Ovary (tissue), 1 donor: ENCODE measurements at regions not wholly inside any gene's neighbourhood (a gene's known extent, or its start where the extent isn't known, plus 50 kb on each side); places are given as distances from the start of the nearest gene placed in this dataset.

Experiments used
- EP300 ChIP-seq: sonication (generic); formaldehyde crosslinking; IDR thresholded peaks from one replicate; pipeline ENCODE4 v1.6.1; 2017; ENCODE audit warnings: antibody characterized with exemption
- POLR2A ChIP-seq: fragments of 450-650 bp; IDR thresholded peaks from one replicate; pipeline ENCODE4 v1.6.1; 2017; ENCODE audit warnings: antibody characterized with exemption, mild to moderate bottlenecking, moderate library complexity

DNA sequence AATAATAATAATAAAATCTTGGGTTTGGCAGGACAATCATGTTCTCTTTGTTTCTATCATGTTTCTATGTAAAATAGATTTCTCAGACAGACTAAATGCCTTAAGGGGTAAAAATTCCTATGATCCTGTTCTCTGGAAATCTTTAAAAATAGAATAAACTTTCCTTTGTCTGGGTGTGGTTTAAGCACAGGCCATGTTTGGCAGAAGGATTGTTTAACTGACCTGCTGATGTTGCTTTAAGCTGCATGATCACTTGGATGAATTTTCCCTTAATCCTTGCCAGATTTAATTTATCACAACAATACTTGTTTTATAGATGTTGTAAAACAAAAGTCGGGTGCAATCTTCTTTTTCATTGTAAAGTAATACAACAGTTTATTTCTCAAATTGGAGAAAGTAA lies 341.7 kb upstream of the FAT1 start:
- TF ChIP-seq EP300 (no peak), POLR2A (no peak)
